H1 (cell line): ENCODE measurements at regions not wholly inside any gene's neighbourhood (a gene's known extent, or its start where the extent isn't known, plus 50 kb on each side); places are given as distances from the start of the nearest gene placed in this dataset.

Experiments
- CTCF ChIA-PET: fragments of 300-600 bp; sonication (Branson Sonifier 250); formaldehyde crosslinking; loops from one replicate; lab custom pipeline; 2021; ENCODE audit not compliant: partially characterized antibody; lab: Charles Lee
- POLR2A ChIA-PET: fragments of 300-600 bp; sonication (Branson Sonifier 250); formaldehyde crosslinking; loops from one replicate; lab custom pipeline; 2021; ENCODE audit warnings: inconsistent platforms; ENCODE audit not compliant: partially characterized antibody; lab: Charles Lee
- DNase-seq, 2 experiments: peaks; one replicate each; pipeline versions ENCODE4 v3.0.0 to v3.0.0-alpha.2; 2010 to 2022; ENCODE audit warnings: low spot score in 2 of 2, low read depth in 1 of 2, mixed read lengths in 1 of 2
- FAIRE-seq: peaks from 2 replicates; lab custom pipeline; 2011; peaks lifted over from hg19 to GRCh38; lab: Jason Lieb, UNC
- H2AFZ ChIP-seq: 2 replicates; pipeline ENCODE4 v1.8.1; 2012; ENCODE audit warnings: low read length, inconsistent platforms
- H2AK5ac ChIP-seq: 2 replicates; pipeline ENCODE4 v1.6.1; 2013; ENCODE audit warnings: low read depth, low read length
- H2BK120ac ChIP-seq: replicated peaks from 2 replicates; pipeline ENCODE3; 2013; ENCODE audit warnings: low read depth, low read length, inconsistent platforms
- H2BK12ac ChIP-seq: 2 replicates; pipeline ENCODE4 v1.6.1; 2013; ENCODE audit warnings: low read depth, low read length
- H2BK15ac ChIP-seq: 2 replicates; pipeline ENCODE4 v1.6.1; 2013; ENCODE audit warnings: low read length
- H2BK20ac ChIP-seq: 2 replicates; pipeline ENCODE4 v1.6.1; 2013; ENCODE audit warnings: low read length
- H2BK5ac ChIP-seq: 2 replicates; pipeline ENCODE4 v1.6.1; 2013; ENCODE audit warnings: low read depth, low read length
- H3K14ac ChIP-seq: 2 replicates; pipeline ENCODE4 v1.6.1; 2013; ENCODE audit warnings: inconsistent platforms; ENCODE audit not compliant: insufficient read length
- H3K18ac ChIP-seq: 2 replicates; pipeline ENCODE4 v1.6.1; 2013; ENCODE audit warnings: low read length; ENCODE audit errors: extremely low read depth
- H3K23ac ChIP-seq: 2 replicates; pipeline ENCODE4 v1.6.1; 2013; ENCODE audit warnings: inconsistent platforms; ENCODE audit not compliant: insufficient read length
- H3K23me2 ChIP-seq: 2 replicates; pipeline ENCODE4 v1.6.1; 2013; ENCODE audit warnings: low read depth, low read length
- H3K27ac ChIP-seq: 2 replicates; pipeline ENCODE4 v1.6.1; 2011; ENCODE audit warnings: low read depth, low read length, inconsistent platforms
- H3K27me3 ChIP-seq, 4 experiments: replicated peaks in 1 of 4; 1 replicate in 1 of 4; 2 replicates in 3 of 4; pipeline versions ENCODE4 v1.6.1 to v1.8.1; 2011 to 2013; ENCODE audit warnings: low read length in 3 of 4, mild to moderate bottlenecking in 3 of 4, inconsistent platforms in 2 of 4, mixed read lengths in 2 of 4, moderate library complexity in 1 of 4; ENCODE audit not compliant: control insufficient read depth in 3 of 4, insufficient read depth in 3 of 4; ENCODE audit errors: extremely low read depth in 1 of 4
- H3K36me3 ChIP-seq, 4 experiments: 2 replicates each; pipeline versions ENCODE4 v1.6.1 to v1.8.1; 2011 to 2013; ENCODE audit warnings: mild to moderate bottlenecking in 4 of 4, low read length in 3 of 4, moderate library complexity in 2 of 4, control low read depth in 1 of 4, inconsistent platforms in 1 of 4; ENCODE audit not compliant: insufficient read depth in 4 of 4, control insufficient read depth in 2 of 4
- H3K4ac ChIP-seq: replicated peaks from 2 replicates; pipeline ENCODE3; 2013; ENCODE audit warnings: low read length, low read depth, mixed read lengths, inconsistent platforms; ENCODE audit not compliant: insufficient read length
- H3K4me1 ChIP-seq, 4 experiments: replicated peaks in 1 of 4; 1 replicate in 1 of 4; 2 replicates in 3 of 4; pipeline versions ENCODE4 v1.6.1 to v1.8.1; 2011 to 2013; ENCODE audit warnings: low read length in 3 of 4, inconsistent platforms in 2 of 4, mixed read lengths in 1 of 4; ENCODE audit not compliant: insufficient read depth in 4 of 4, control insufficient read depth in 3 of 4
- H3K4me2 ChIP-seq, 2 experiments: 2 replicates each; pipeline versions ENCODE4 v1.6.1 to v1.8.1; 2011 to 2013; ENCODE audit warnings: low read depth in 2 of 2, low read length in 2 of 2, control low read depth in 1 of 2, inconsistent platforms in 1 of 2, mild to moderate bottlenecking in 1 of 2; ENCODE audit not compliant: insufficient read depth in 1 of 2
- H3K4me3 ChIP-seq, 4 experiments: fragments of 200-600, 300-600 bp in 1 of 4; sonication (generic), shearing (Covaris generic), sonication (Bioruptor Twin) in 1 of 4; 2 replicates each; pipeline versions ENCODE4 v1.5.1 to v1.8.1; 2011 to 2016; ENCODE audit warnings: low read length in 4 of 4, low read depth in 3 of 4, control low read depth in 2 of 4, inconsistent platforms in 2 of 4, mild to moderate bottlenecking in 2 of 4, mixed read lengths in 1 of 4, moderate library complexity in 1 of 4; ENCODE audit not compliant: insufficient read depth in 2 of 4; ENCODE audit errors: extremely low read depth in 1 of 4
- H3K56ac ChIP-seq: replicated peaks from 2 replicates; pipeline ENCODE3; 2013; ENCODE audit warnings: low read depth, mild to moderate bottlenecking, mixed read lengths, low read length, inconsistent platforms; ENCODE audit not compliant: insufficient read length
- H3K79me1 ChIP-seq: 2 replicates; pipeline ENCODE4 v1.6.1; 2013; ENCODE audit warnings: low read depth, low read length, control low read depth
- H3K79me2 ChIP-seq, 2 experiments: 2 replicates each; pipeline versions ENCODE4 v1.6.1 to v1.8.1; 2012 to 2013; ENCODE audit warnings: low read length in 2 of 2, mild to moderate bottlenecking in 2 of 2, inconsistent platforms in 1 of 2; ENCODE audit not compliant: insufficient read depth in 2 of 2, control insufficient read depth in 1 of 2
- H3K9ac ChIP-seq, 4 experiments: replicated peaks in 1 of 4; 1 replicate in 1 of 4; 2 replicates in 3 of 4; pipeline versions ENCODE4 v1.6.1 to v1.8.1; 2011 to 2013; ENCODE audit warnings: low read depth in 3 of 4, low read length in 3 of 4, control low read depth in 2 of 4, mild to moderate bottlenecking in 2 of 4, moderate library complexity in 2 of 4, inconsistent platforms in 1 of 4; ENCODE audit errors: extremely low read depth in 1 of 4
- H3K9me3 ChIP-seq, 2 experiments: 2 replicates each; pipeline versions ENCODE4 v1.6.1 to v1.8.1; 2012 to 2013; ENCODE audit warnings: mild to moderate bottlenecking in 2 of 2, moderate library complexity in 2 of 2, control low read depth in 1 of 2, inconsistent platforms in 1 of 2, low read depth in 1 of 2, low read length in 1 of 2, mixed read lengths in 1 of 2; ENCODE audit not compliant: insufficient read depth in 2 of 2
- H4K20me1 ChIP-seq, 2 experiments: replicated peaks in 1 of 2; 2 replicates each; pipeline versions ENCODE3 to v1.8.1; 2011 to 2013; ENCODE audit warnings: inconsistent platforms in 2 of 2, low read length in 2 of 2, mild to moderate bottlenecking in 1 of 2; ENCODE audit not compliant: insufficient read depth in 2 of 2, control insufficient read depth in 1 of 2
- H4K5ac ChIP-seq: 2 replicates; pipeline ENCODE4 v1.6.1; 2013; ENCODE audit warnings: low read length, low read depth, mixed read lengths, inconsistent platforms; ENCODE audit not compliant: insufficient read length
- H4K8ac ChIP-seq: 2 replicates; pipeline ENCODE4 v1.8.0; 2013; ENCODE audit warnings: mild to moderate bottlenecking, moderate library complexity, low read length, inconsistent platforms; ENCODE audit not compliant: insufficient read depth; ENCODE audit errors: extremely low read depth
- H4K91ac ChIP-seq: replicated peaks from 2 replicates; pipeline ENCODE3; 2013; ENCODE audit warnings: low read length, mixed read lengths, inconsistent platforms; ENCODE audit not compliant: insufficient read length
- ASH2L ChIP-seq: fragments of 200-600, 300-600 bp; sonication (generic); IDR thresholded peaks from one replicate; pipeline ENCODE4 v1.7.1; 2017; ENCODE audit warnings: low read length
- BCL11A ChIP-seq, 2 experiments: IDR thresholded peaks; one replicate each; pipeline ENCODE4 v1.6.1; 2011; ENCODE audit warnings: low read depth in 2 of 2, low read length in 2 of 2, mild to moderate bottlenecking in 2 of 2
- CBX5 ChIP-seq: fragments of 300-800, 300-1000 bp; sonication (generic); IDR thresholded peaks from 2 replicates; pipeline ENCODE4 v1.7.1; 2016; ENCODE audit warnings: antibody characterized with exemption, low read length, low read depth
- EGR1 ChIP-seq: IDR thresholded peaks from 2 replicates; pipeline ENCODE4 v1.6.1; 2011; ENCODE audit warnings: low read depth, low read length, borderline replicate concordance
- GABPA ChIP-seq: IDR thresholded peaks from 2 replicates; pipeline ENCODE4 v1.6.1; 2011; ENCODE audit warnings: mild to moderate bottlenecking, low read length, moderate library complexity, borderline replicate concordance; ENCODE audit not compliant: insufficient read depth
- GTF2F1 ChIP-seq: IDR thresholded peaks from 2 replicates; pipeline ENCODE4 v1.6.1; 2012; ENCODE audit warnings: low read depth, low read length, improper control_type of control experiment, borderline replicate concordance
- HDAC2 ChIP-seq, 2 experiments: fragments of 300-600 bp in 1 of 2; sonication (generic) in 1 of 2; IDR thresholded peaks; 2 replicates each; pipeline ENCODE4 v1.6.1; 2011 to 2012; ENCODE audit warnings: low read depth in 2 of 2, low read length in 2 of 2, mild to moderate bottlenecking in 2 of 2, moderate library complexity in 2 of 2, borderline replicate concordance in 1 of 2, inconsistent platforms in 1 of 2
- JUN ChIP-seq: IDR thresholded peaks from 2 replicates; pipeline ENCODE4 v1.6.1; 2011; ENCODE audit warnings: low read depth, mild to moderate bottlenecking, improper control_type of control experiment, low read length
- KDM4A ChIP-seq: IDR thresholded peaks from one replicate; pipeline ENCODE4 v1.7.1; 2012; ENCODE audit warnings: low read depth, mild to moderate bottlenecking, moderate library complexity, low read length, inconsistent platforms; ENCODE audit not compliant: severe bottlenecking
- MAFK ChIP-seq: IDR thresholded peaks from 2 replicates; pipeline ENCODE4 v1.6.1; 2012; ENCODE audit warnings: low read depth, mild to moderate bottlenecking, improper control_type of control experiment, low read length
- NRF1 ChIP-seq: IDR thresholded peaks from 2 replicates; pipeline ENCODE4 v1.6.1; 2011; ENCODE audit warnings: mild to moderate bottlenecking, low read depth, low read length, improper control_type of control experiment
- TAF7 ChIP-seq: optimal IDR thresholded peaks from 2 replicates; pipeline ENCODE3; 2011; ENCODE audit warnings: low read depth, mild to moderate bottlenecking, inconsistent platforms, low read length, moderate library complexity, borderline replicate concordance
- TEAD4 ChIP-seq: IDR thresholded peaks from 2 replicates; pipeline ENCODE4 v1.6.1; 2012; ENCODE audit warnings: low read depth, low read length, inconsistent platforms, mixed read lengths
- WGBS, 2 experiments: shearing (Covaris generic) in 1 of 2; methylation state at CpG; one replicate each; pipeline versions ENCODE4 v1.1.6 to v1.1.7; 2013 to 2015; ENCODE audit warnings: low lambda C conversion rate in 2 of 2, mixed read lengths in 2 of 2, inconsistent platforms in 1 of 2, low coverage in 1 of 2, missing lambda C conversion rate in 1 of 2; ENCODE audit not compliant: insufficient replicate concordance in 2 of 2, insufficient coverage in 1 of 2, insufficient read length in 1 of 2; ENCODE audit errors: extremely low coverage in 1 of 2, missing lambda C conversion rate in 1 of 2; 5-methylcytosine and 5-hydroxymethylcytosine counted together
- TF ChIP-seq, protein P1 (sequence below): IDR thresholded peaks from 2 replicates; pipeline ENCODE4 v1.6.1; 2011; ENCODE audit warnings: low read depth, mild to moderate bottlenecking, low read length; ENCODE audit not compliant: insufficient read depth

DNA sequence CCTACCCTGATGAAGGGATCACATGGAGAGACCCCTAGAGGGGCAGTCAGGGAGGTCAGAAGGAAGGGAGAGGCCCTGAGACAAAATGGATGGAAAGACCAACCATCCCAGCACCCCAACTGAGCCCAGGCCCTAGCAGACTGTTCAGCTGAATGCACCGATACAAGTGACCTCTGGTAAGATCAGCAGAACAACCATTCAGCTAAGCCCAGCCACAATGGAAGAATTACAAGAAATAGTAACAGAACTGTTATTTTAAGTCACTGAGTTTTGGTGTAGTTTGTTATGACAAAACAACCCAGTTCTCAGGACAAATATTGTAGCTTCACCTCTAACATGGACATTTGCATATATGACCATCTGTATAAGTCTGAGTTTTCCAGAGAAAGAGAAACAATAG lies 210.4 kb upstream of the SVIL start:
- H3K79me1 ChIP-seq, result no peaks in the 10 kb centered on the region
- H3K9me3 ChIP-seq, result no peaks in the 10 kb centered on the region
- H4K91ac ChIP-seq, result no peak overlapping the region
- H3K4ac ChIP-seq, result no peak overlapping the region
- H3K79me2 ChIP-seq, result no peaks in the 10 kb centered on the region
- H2BK120ac ChIP-seq, result no peak overlapping the region
- no peak overlapping the region for H3K56ac ChIP-seq
- H3K4me1 ChIP-seq, result no peaks in the 10 kb centered on the region
- no peak overlapping the region for H3K4me3 ChIP-seq
- FAIRE-seq, result no peak
- ChIA-PET CTCF (interaction anchor here (1.0 to 1.2 kb wide), 2 partner anchors 8 to 153 kb away, joined by 3 read pairs; no protein-coding TSS in a partner anchor), POLR2A (no interaction called here)
- H4K8ac ChIP-seq, result no peak overlapping the region
- H4K20me1 ChIP-seq, result no peaks in the 10 kb centered on the region
- DNase-seq, result no peak
- no peaks in the 10 kb centered on the region for H3K23me2 ChIP-seq
- H2BK15ac ChIP-seq, result no peak overlapping the region
- H3K27ac ChIP-seq, result no peak overlapping the region
- H3K18ac ChIP-seq, result no peak overlapping the region
- no peak overlapping the region for H3K4me2 ChIP-seq
- H2AFZ ChIP-seq, result no peak overlapping the region
- no peak overlapping the region for H2BK12ac ChIP-seq
- no peak overlapping the region for H3K23ac ChIP-seq
- H2AK5ac ChIP-seq, result no peak overlapping the region
- H3K36me3 ChIP-seq, result no peaks in the 10 kb centered on the region
- no peaks in the 10 kb centered on the region for H3K27me3 ChIP-seq
- H4K5ac ChIP-seq, result no peak overlapping the region
- H2BK20ac ChIP-seq, result no peak overlapping the region
- H2BK5ac ChIP-seq, result no peak overlapping the region
- H3K14ac ChIP-seq, result no peak overlapping the region
- 88% methylated on average over 1 of the region's 1 CpG; no CpG with 5 or more reads in 1 of the 2 experiments for WGBS, 2 experiments
- H3K9ac ChIP-seq, result no peak overlapping the region
- no peak for TF ChIP-seq ASH2L
- no peak for TF ChIP-seq BCL11A (IDR thresholded peaks at IDR 0.05; ENCODE audit: low read depth in 2 of 2, low read length in 2 of 2)
- no peak for TF ChIP-seq GABPA
- TF ChIP-seq, protein P1, sequence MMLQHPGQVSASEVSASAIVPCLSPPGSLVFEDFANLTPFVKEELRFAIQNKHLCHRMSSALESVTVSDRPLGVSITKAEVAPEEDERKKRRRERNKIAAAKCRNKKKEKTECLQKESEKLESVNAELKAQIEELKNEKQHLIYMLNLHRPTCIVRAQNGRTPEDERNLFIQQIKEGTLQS, result no peak
- no peak for TF ChIP-seq CBX5
- TF ChIP-seq TEAD4, result no peak
- no peak for TF ChIP-seq NRF1
- TF ChIP-seq EGR1, result no peak
- no peak for TF ChIP-seq KDM4A
- TF ChIP-seq JUN, result no peak
- TF ChIP-seq HDAC2 (IDR thresholded peaks at IDR 0.05; ENCODE audit: borderline replicate concordance in 1 of 2, low read depth in 2 of 2, low read length in 2 of 2), result no peak
- no peak for TF ChIP-seq MAFK
- no peak for TF ChIP-seq TAF7
- no peak for TF ChIP-seq GTF2F1
